Endodermal cell (in vitro differentiated cells): ENCODE measurements at regions not wholly inside any gene's neighbourhood (a gene's known extent, or its start where the extent isn't known, plus 50 kb on each side); places are given as distances from the start of the nearest gene placed in this dataset.
A peak's percentile ranks its signal among the peaks of the same experiment; 100 is the strongest.

ENCODE experiments used
- DNase-seq: peaks from one replicate; pipeline ENCODE4 v3.0.0-alpha.2; 2017
- H3K27ac ChIP-seq: 2 replicates; pipeline ENCODE4 v1.5.1; 2013; ENCODE audit warnings: mild to moderate bottlenecking, low read depth, low read length, moderate library complexity
- H3K27me3 ChIP-seq: 2 replicates; pipeline ENCODE4 v1.6.1; 2013; ENCODE audit warnings: mild to moderate bottlenecking, low read length, moderate library complexity; ENCODE audit not compliant: insufficient read depth, control insufficient read depth, poor library complexity, severe bottlenecking
- H3K36me3 ChIP-seq: 2 replicates; pipeline ENCODE4 v1.7.0; 2013; ENCODE audit warnings: mild to moderate bottlenecking, low read length, moderate library complexity; ENCODE audit not compliant: control insufficient read depth, insufficient read depth
- H3K4me1 ChIP-seq: one replicate; pipeline ENCODE4 v1.7.0; 2013; ENCODE audit warnings: low read length; ENCODE audit not compliant: control insufficient read depth, insufficient read depth
- H3K4me3 ChIP-seq: 2 replicates; pipeline ENCODE4 v1.5.1; 2013; ENCODE audit warnings: mild to moderate bottlenecking, low read length, moderate library complexity
- H3K9ac ChIP-seq: 2 replicates; pipeline ENCODE4 v1.6.1; 2013; ENCODE audit warnings: mild to moderate bottlenecking, low read length, moderate library complexity; ENCODE audit not compliant: poor library complexity, severe bottlenecking; ENCODE audit errors: extremely low read depth
- H3K9me3 ChIP-seq: 2 replicates; pipeline ENCODE4 v1.6.1; 2013; ENCODE audit warnings: mild to moderate bottlenecking, low read length, moderate library complexity; ENCODE audit not compliant: control insufficient read depth
- H3K27ac Mint-ChIP-seq: 2 replicates; pipeline ENCODE4 v1.8.0; 2020; ENCODE audit warnings: mixed read lengths
- H3K27me3 Mint-ChIP-seq: 2 replicates; pipeline ENCODE4 v1.8.0; 2021; ENCODE audit warnings: mild to moderate bottlenecking, mixed read lengths; ENCODE audit not compliant: insufficient read depth
- H3K36me3 Mint-ChIP-seq: 2 replicates; pipeline ENCODE4 v1.8.0; 2020; ENCODE audit warnings: low read depth, mixed read lengths
- H3K4me1 Mint-ChIP-seq: 2 replicates; pipeline ENCODE4 v1.8.0; 2020; ENCODE audit warnings: mixed read lengths
- H3K4me3 Mint-ChIP-seq: 2 replicates; pipeline ENCODE4 v1.8.0; 2020; ENCODE audit warnings: mild to moderate bottlenecking, moderate library complexity, mixed read lengths
- H3K9me3 Mint-ChIP-seq: 2 replicates; pipeline ENCODE4 v1.8.0; 2020; ENCODE audit warnings: mild to moderate bottlenecking, mixed read lengths
- WGBS, 2 experiments: methylation state at CpG; one replicate each; pipeline versions ENCODE4 v1.1.5 to v1.1.7; 2013; ENCODE audit warnings: missing lambda C conversion rate in 2 of 2, mixed read lengths in 1 of 2; ENCODE audit not compliant: insufficient coverage in 1 of 2, insufficient read length in 1 of 2; 5-methylcytosine and 5-hydroxymethylcytosine counted together
- TF ChIP-seq, protein P1 (sequence below): fragments of 200-600 bp; sonication (generic); conservative IDR thresholded peaks from 2 replicates; pipeline ENCODE4 v1.5.0; 2021; ENCODE audit warnings: antibody characterized with exemption, mild to moderate bottlenecking

DNA sequence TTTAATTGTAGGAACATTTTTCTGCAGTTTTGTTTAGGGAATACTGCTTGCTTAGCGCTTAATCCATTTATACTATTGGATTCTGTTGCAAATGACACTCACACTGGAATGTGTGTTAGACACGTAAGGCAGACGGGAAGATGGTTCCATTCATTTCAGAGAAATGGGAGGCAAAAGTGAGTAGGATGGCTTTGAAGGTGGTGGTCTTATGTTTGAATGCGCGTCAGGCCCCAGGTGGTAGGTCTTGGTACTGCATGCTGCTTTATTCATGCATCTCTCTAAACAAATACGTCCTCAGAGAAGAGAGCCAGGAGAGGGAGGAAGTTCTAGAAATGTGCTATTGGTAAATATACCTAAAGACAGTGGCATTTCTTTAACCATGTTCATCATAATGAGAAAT, 997.6 kb upstream of the RBFOX1 start:
- H3K27ac ChIP-seq, result no peak overlapping the region
- no peaks in the 10 kb centered on the region for H3K9me3 ChIP-seq
- Mint-ChIP-seq H3K4me3 (no peak overlapping the region), H3K27me3 (no peaks in the 10 kb centered on the region), H3K4me1 (no peaks in the 10 kb centered on the region), H3K27ac (no peak overlapping the region), H3K36me3 (peaks cover 1% of the 10 kb centered on the region), H3K9me3 (peaks cover 4% of the 10 kb centered on the region)
- H3K36me3 ChIP-seq, result no peaks in the 10 kb centered on the region
- no peak overlapping the region for H3K4me3 ChIP-seq
- no peak overlapping the region for H3K9ac ChIP-seq
- 88 to 100% methylated on average over 1 to 5 of the region's 6 CpGs for WGBS, 2 experiments
- no peaks in the 10 kb centered on the region for H3K27me3 ChIP-seq
- TF ChIP-seq, protein P1, sequence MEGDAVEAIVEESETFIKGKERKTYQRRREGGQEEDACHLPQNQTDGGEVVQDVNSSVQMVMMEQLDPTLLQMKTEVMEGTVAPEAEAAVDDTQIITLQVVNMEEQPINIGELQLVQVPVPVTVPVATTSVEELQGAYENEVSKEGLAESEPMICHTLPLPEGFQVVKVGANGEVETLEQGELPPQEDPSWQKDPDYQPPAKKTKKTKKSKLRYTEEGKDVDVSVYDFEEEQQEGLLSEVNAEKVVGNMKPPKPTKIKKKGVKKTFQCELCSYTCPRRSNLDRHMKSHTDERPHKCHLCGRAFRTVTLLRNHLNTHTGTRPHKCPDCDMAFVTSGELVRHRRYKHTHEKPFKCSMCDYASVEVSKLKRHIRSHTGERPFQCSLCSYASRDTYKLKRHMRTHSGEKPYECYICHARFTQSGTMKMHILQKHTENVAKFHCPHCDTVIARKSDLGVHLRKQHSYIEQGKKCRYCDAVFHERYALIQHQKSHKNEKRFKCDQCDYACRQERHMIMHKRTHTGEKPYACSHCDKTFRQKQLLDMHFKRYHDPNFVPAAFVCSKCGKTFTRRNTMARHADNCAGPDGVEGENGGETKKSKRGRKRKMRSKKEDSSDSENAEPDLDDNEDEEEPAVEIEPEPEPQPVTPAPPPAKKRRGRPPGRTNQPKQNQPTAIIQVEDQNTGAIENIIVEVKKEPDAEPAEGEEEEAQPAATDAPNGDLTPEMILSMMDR, result peak; percentile 83
- peak; percentile 86 for DNase-seq
- H3K4me1 ChIP-seq, result no peaks in the 10 kb centered on the region

DNA sequence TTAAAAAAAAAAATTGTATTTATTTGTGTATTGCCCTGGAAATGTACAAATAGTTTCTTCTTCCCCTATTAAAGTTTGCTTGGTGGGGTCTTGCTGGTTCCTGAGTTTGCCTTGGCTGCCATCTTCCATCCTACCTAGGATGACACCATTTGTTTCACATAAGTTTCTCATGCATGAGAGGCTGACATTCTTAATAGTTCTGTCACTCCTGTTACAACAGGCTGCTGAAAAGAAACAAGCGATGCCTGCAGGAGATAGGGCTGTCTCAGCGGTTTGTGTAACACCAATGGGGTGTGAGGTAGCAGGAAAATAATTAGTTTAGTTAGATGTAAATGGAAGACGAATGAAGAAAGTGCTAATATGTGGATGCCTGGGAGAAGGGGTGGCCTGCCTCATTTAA, 1000.9 kb upstream of the RBFOX1 start:
- Mint-ChIP-seq H3K36me3 (no peaks in the 10 kb centered on the region), H3K9me3 (peaks cover 1% of the 10 kb centered on the region), H3K4me3 (no peak overlapping the region), H3K27ac (no peak overlapping the region), H3K4me1 (peaks cover 4% of the 10 kb centered on the region), H3K27me3 (no peaks in the 10 kb centered on the region)
- Histone ChIP-seq H3K36me3 (no peaks in the 10 kb centered on the region), H3K4me3 (no peak overlapping the region), H3K9me3 (no peaks in the 10 kb centered on the region), H3K9ac (no peak overlapping the region), H3K4me1 (peaks cover 5% of the 10 kb centered on the region), H3K27ac (no peak overlapping the region), H3K27me3 (no peaks in the 10 kb centered on the region)
- TF ChIP-seq, protein P1, result no peak
- DNase-seq, result no peak
- 77 to 85% methylated on average over 3 of the region's 3 CpGs for WGBS, 2 experiments

DNA sequence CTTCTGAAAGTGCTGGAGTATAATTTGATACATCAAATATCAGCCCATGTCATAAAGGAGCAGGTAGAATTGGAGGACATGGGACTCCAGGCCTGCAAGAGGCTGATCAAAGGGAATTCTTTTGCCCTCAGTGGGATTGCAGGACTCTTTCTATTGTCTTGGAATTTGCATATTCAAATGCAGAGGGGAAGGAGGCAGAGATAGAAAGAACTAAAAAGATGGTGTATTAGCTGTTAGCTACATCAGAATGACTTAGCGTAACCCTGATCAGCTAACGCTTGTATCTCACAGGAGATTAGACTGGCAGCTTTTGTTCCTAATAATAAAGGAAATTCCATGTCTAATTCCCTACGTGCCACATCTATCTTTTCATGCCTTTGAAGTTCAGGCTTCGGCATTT, 1014.7 kb upstream of the RBFOX1 start:
- Histone ChIP-seq H3K27ac (no peak overlapping the region), H3K36me3 (no peaks in the 10 kb centered on the region), H3K27me3 (no peaks in the 10 kb centered on the region), H3K9me3 (peaks cover 18% of the 10 kb centered on the region), H3K4me3 (no peak overlapping the region), H3K4me1 (peaks cover 13% of the 10 kb centered on the region), H3K9ac (peak overlapping the region; percentile 6)
- peak overlapping the region; percentile 66 for H3K27ac Mint-ChIP-seq
- H3K36me3 Mint-ChIP-seq, result peaks cover 3% of the 10 kb centered on the region
- DNase-seq, result no peak
- 48% methylated on average over 3 of the region's 4 CpGs; no CpG with 5 or more reads in 1 of the 2 experiments for WGBS, 2 experiments
- H3K4me3 Mint-ChIP-seq, result no peak overlapping the region
- peaks cover 11% of the 10 kb centered on the region for H3K9me3 Mint-ChIP-seq
- peaks cover 34% of the 10 kb centered on the region for H3K4me1 Mint-ChIP-seq
- no peaks in the 10 kb centered on the region for H3K27me3 Mint-ChIP-seq
- TF ChIP-seq, protein P1, result no peak
